Smooth muscle cell (in vitro differentiated cells): ENCODE measurements at regions not wholly inside any gene's neighbourhood (a gene's known extent, or its start where the extent isn't known, plus 50 kb on each side); places are given as distances from the start of the nearest gene placed in this dataset.

Experiments used
- DNase-seq: peaks from one replicate; lab custom pipeline; 2025; ENCODE audit not compliant: unreplicated experiment; lab: John Stamatoyannopoulos, UW
- H2AFZ ChIP-seq: fragments of 200-600 bp; sonication (generic); 2 replicates; pipeline ENCODE4 v1.6.0; 2016; ENCODE audit warnings: antibody characterized with exemption, low read depth, mild to moderate bottlenecking
- H3F3A ChIP-seq: fragments of 200-600 bp; sonication (generic); 2 replicates; pipeline ENCODE4 v1.6.0; 2017; ENCODE audit warnings: antibody characterized with exemption, low read depth
- H3K27ac ChIP-seq: fragments of 200-600 bp; sonication (generic); 2 replicates; pipeline ENCODE4 v1.5.1; 2016; ENCODE audit warnings: low read depth, mild to moderate bottlenecking
- H3K27me3 ChIP-seq: fragments of 200-600 bp; sonication (generic); 2 replicates; pipeline ENCODE4 v1.6.1; 2016; ENCODE audit warnings: low read depth, mild to moderate bottlenecking
- H3K36me3 ChIP-seq: fragments of 200-600 bp; sonication (generic); 2 replicates; pipeline ENCODE4 v1.5.1; 2016; ENCODE audit warnings: low read depth
- H3K4me1 ChIP-seq: fragments of 200-600 bp; sonication (generic); 2 replicates; pipeline ENCODE4 v1.5.1; 2016; ENCODE audit warnings: low read depth
- H3K4me2 ChIP-seq: fragments of 200-600 bp; sonication (generic); 2 replicates; pipeline ENCODE4 v1.6.0; 2016; ENCODE audit warnings: mild to moderate bottlenecking
- H3K4me3 ChIP-seq: fragments of 200-600 bp; sonication (generic); 2 replicates; pipeline ENCODE4 v1.5.1; 2016; ENCODE audit warnings: mild to moderate bottlenecking
- H3K79me2 ChIP-seq: fragments of 200-600 bp; sonication (generic); 2 replicates; pipeline ENCODE4 v1.6.0; 2016; ENCODE audit warnings: low read depth, mild to moderate bottlenecking
- H3K9ac ChIP-seq: fragments of 200-600 bp; sonication (generic); 2 replicates; pipeline ENCODE4 v1.6.0; 2016; ENCODE audit warnings: low read depth
- H3K9me3 ChIP-seq: fragments of 200-600 bp; sonication (generic); replicated peaks from 2 replicates; pipeline ENCODE4 v1.5.1; 2016; ENCODE audit warnings: low read depth
- H4K20me1 ChIP-seq: fragments of 200-600 bp; sonication (generic); 2 replicates; pipeline ENCODE4 v1.6.0; 2016; ENCODE audit warnings: low read depth
- CTCF ChIP-seq: fragments of 200-600 bp; sonication (generic); IDR thresholded peaks from 2 replicates; pipeline ENCODE4 v1.5.1; 2017; ENCODE audit warnings: borderline replicate concordance, mild to moderate bottlenecking, antibody characterized with exemption; ENCODE audit not compliant: insufficient read depth, poor library complexity, severe bottlenecking
- WGBS: methylation state at CpG from one replicate; pipeline ENCODE4 v1.1.7; 2016; ENCODE audit warnings: low lambda C conversion rate; 5-methylcytosine and 5-hydroxymethylcytosine counted together

DNA sequence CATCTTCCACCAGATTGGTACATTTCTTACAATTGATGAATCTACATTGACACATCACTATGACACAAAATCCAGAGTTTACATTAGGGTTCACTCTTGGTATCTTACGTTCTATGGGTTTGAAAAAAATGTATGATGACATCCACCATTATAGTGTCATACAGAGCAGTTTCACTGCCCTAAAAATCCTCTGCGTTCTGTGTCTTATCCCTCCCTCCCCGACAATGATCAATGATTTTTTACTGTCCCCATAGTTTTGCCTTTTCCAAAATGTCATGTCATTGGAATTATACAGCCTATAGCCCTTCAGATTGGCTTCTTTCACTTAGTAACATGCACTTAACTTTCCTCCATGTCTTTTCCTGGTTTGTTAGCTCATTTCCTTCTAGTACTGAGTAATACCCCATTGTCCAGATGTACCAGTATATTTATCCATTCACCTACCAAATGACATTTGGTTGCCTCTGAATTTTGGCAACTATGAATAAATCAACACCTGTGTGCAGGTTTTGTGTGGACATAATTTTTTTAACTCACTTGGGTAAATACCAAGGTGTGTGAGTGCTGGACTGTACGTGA is 80.9 kb upstream of the CDC42BPA start:
- no peak overlapping the region for H2AFZ ChIP-seq
- H3K9me3 ChIP-seq: no peaks in the 10 kb centered on the region
- no peaks in the 10 kb centered on the region for H4K20me1 ChIP-seq
- no peaks in the 10 kb centered on the region for H3K36me3 ChIP-seq
- H3K27me3 ChIP-seq: no peaks in the 10 kb centered on the region
- no peak overlapping the region for H3K27ac ChIP-seq
- no peak for TF ChIP-seq CTCF
- no peak for DNase-seq
- no peaks in the 10 kb centered on the region for H3K79me2 ChIP-seq
- H3K9ac ChIP-seq: no peak overlapping the region
- H3F3A ChIP-seq: no peaks in the 10 kb centered on the region
- no peaks in the 10 kb centered on the region for H3K4me1 ChIP-seq
- no peak overlapping the region for H3K4me2 ChIP-seq
- 76% methylated on average over 4 of the region's 4 CpGs for WGBS
- no peak overlapping the region for H3K4me3 ChIP-seq

- H3K4me3 ChIP-seq: no peak overlapping the region
- DNase-seq: no peak
- H3K4me2 ChIP-seq: peak overlapping the region; percentile 33
- no peaks in the 10 kb centered on the region for H3F3A ChIP-seq
- no peak overlapping the region for H2AFZ ChIP-seq
- H3K27ac ChIP-seq: peak overlapping the region; percentile 80
- H3K4me1 ChIP-seq: no peaks in the 10 kb centered on the region
- no peaks in the 10 kb centered on the region for H3K27me3 ChIP-seq
- H3K9me3 ChIP-seq: no peaks in the 10 kb centered on the region
- 89% methylated on average over 5 of the region's 5 CpGs for WGBS
- H4K20me1 ChIP-seq: no peaks in the 10 kb centered on the region
- no peak for TF ChIP-seq CTCF
- H3K79me2 ChIP-seq: no peaks in the 10 kb centered on the region
- no peaks in the 10 kb centered on the region for H3K36me3 ChIP-seq
- H3K9ac ChIP-seq: no peak overlapping the region
Measured at GRCh38 chr1:227397354-227397978, 79.2 kb upstream of the CDC42BPA start.

DNA sequence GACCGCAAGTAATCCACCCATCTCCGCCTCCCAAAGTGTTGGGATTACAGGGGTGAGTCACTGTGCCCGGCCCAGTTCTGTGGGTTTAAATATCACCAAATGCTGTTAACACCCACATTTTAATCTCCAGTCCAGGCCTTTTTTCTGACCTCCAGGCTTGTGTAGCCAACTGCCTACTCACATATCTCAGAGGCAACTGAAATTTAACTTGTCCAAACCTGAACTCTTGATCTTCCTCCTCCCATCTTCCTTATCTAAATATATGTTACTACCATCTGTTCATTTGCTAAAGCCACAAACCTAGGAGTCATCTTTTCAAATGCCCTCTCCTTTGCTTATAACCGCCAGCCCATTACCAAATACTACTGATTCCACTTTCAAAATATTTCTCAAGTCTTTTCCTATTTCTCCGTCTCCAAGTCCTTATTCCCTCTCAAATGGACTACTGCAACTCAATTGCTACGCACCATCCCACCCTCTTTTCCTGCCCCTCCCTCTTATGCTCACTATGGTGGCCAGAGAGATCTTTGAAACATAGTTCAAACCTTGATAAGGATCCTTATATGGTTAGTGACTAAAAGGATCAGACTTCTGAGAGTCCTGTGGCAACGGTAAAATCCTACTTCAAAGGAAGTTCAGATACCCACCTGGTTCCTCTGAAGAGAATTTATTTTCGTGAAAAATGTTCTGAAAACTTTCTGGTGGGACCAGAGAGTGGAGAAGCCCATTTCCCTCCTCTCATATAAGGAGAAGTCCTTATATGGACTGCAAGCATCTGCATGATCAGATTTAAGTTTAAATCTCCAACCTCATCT is 78.5 kb upstream of the CDC42BPA start:
- no peaks in the 10 kb centered on the region for H3K27me3 ChIP-seq
- TF ChIP-seq CTCF: no peak
- H3F3A ChIP-seq: no peaks in the 10 kb centered on the region
- no peaks in the 10 kb centered on the region for H3K4me1 ChIP-seq
- H2AFZ ChIP-seq: no peak overlapping the region
- H3K27ac ChIP-seq: peak overlapping the region; percentile 80
- DNase-seq: no peak
- H3K9ac ChIP-seq: no peak overlapping the region
- H4K20me1 ChIP-seq: no peaks in the 10 kb centered on the region
- H3K4me2 ChIP-seq: peak overlapping the region; percentile 33
- H3K36me3 ChIP-seq: no peaks in the 10 kb centered on the region
- no peaks in the 10 kb centered on the region for H3K9me3 ChIP-seq
- H3K79me2 ChIP-seq: no peaks in the 10 kb centered on the region
- 41% methylated on average over 8 of the region's 8 CpGs for WGBS
- H3K4me3 ChIP-seq: no peak overlapping the region
